Activated CD4-positive, alpha-beta T cell treated with anti-CD3 and anti-CD28 coated beads, Interleukin-2, amount 10 ng/mL, durations not matched to agents 24 days and 14 days (primary cell): ENCODE measurements at regions not wholly inside any gene's neighbourhood (a gene's known extent, or its start where the extent isn't known, plus 50 kb on each side); places are given as distances from the start of the nearest gene placed in this dataset.

Experiments
- DNase-seq: peaks from one replicate; pipeline ENCODE4 v3.0.0; 2022
- H3K27ac Mint-ChIP-seq: one replicate; pipeline ENCODE4 v1.8.0; 2022; ENCODE audit warnings: mild to moderate bottlenecking, mixed read lengths
- H3K27me3 Mint-ChIP-seq: one replicate; pipeline ENCODE4 v1.8.0; 2022; ENCODE audit warnings: mixed read lengths
- H3K36me3 Mint-ChIP-seq: one replicate; pipeline ENCODE4 v1.8.0; 2022; ENCODE audit warnings: low read depth, mild to moderate bottlenecking, mixed read lengths
- H3K4me1 Mint-ChIP-seq: one replicate; pipeline ENCODE4 v1.8.0; 2021; ENCODE audit warnings: mixed read lengths
- H3K4me3 Mint-ChIP-seq: one replicate; pipeline ENCODE4 v1.8.0; 2022; ENCODE audit warnings: mild to moderate bottlenecking, moderate library complexity, mixed read lengths
- H3K9me3 Mint-ChIP-seq: one replicate; pipeline ENCODE4 v1.8.0; 2021; ENCODE audit warnings: mixed read lengths
- intact Hi-C: fragments of 100-400 bp; cut with micrococcal nuclease; formaldehyde crosslinking; loops from one replicate; pipeline ENCODE4 v1.15.1; 2023

DNA sequence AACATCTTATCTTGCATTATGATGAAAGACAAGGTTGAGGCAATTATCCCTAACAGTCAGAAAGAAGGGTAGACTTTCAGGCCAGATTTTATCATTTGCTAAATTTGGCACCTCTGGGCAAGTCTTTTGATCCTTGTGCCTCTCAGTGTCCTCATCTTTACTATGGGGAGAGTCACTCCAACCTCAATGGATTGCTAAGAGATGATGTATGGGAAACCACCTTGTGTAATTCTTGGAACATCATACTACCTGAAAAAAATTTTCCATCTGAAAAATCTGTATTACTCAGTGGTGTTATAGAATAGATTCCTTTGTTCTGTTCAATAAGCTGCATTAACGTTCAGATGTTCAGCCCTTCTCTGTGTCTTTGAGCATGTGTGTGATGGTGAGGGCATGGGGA lies 230.7 kb downstream of the TGFB2 start:
- intact Hi-C loops, result no loop called here

DNA sequence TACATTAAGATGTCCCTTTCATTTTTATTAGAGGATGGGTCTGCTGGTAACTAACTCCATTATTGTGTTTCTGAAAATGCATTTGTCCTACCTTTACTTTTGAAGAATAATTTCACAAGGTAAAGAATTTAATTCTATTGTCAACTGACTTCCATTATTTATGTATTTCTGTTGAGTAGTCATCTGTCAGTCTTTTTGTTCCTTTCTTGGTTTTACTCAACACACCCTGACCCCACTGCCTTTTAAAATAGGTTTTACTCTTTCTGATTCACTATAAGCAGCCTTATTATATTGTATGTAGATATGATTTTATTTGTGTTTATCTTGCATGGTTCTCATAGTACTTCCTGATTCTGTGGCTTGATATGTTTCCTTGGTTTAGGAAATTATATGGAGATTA lies 237.5 kb downstream of the TGFB2 start:
- no peaks in the 10 kb centered on the region for H3K9me3 Mint-ChIP-seq

More for the DNA sequence above, 230.7 kb downstream of the TGFB2 start:
- Mint-ChIP-seq H3K27ac (no peak overlapping the region), H3K9me3 (no peaks in the 10 kb centered on the region), H3K36me3 (no peaks in the 10 kb centered on the region), H3K27me3 (no peaks in the 10 kb centered on the region), H3K4me3 (no peak overlapping the region), H3K4me1 (no peaks in the 10 kb centered on the region)
- DNase-seq, result no peak

DNA sequence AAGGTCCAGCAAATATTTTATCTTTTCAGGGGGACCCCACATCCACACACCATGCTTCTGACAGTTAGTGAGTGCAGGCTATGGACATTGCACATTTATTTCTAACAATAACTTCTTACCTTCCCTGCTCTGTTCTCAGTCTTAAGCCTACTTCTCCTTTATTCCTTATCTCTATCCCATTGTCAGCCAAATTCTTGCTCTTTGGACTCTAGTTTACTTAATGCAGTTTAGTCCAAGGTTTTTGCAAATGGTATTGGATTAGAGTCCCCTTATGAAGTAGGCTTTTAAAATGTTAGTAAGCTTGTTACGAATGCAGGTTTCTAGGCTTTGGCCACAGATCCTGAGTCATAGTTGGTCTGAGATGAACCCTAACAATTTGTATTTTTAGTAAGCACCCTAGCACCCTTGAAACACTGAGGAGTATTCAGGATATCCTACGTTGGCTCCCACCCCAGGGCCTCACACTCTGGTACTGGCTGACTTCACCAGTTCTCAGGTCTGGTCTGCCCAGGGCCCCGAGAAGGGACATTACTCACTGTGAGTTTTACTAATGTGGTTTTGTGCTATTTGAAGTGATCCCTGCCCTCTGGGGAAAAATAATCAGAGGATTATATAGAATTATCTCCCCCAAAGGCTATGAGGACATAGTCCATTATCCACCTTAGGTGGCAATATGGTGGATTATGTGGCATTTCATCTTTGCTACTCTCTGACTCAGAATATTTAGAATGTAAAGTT lies 239.5 kb downstream of the TGFB2 start:
- Mint-ChIP-seq H3K4me1 (no peaks in the 10 kb centered on the region), H3K27ac (no peak overlapping the region), H3K4me3 (no peak overlapping the region), H3K27me3 (no peaks in the 10 kb centered on the region), H3K36me3 (no peaks in the 10 kb centered on the region), H3K9me3 (no peaks in the 10 kb centered on the region)
- no peak for DNase-seq
- intact Hi-C loops, result no loop called here

More for the DNA sequence above, 237.5 kb downstream of the TGFB2 start:
- H3K36me3 Mint-ChIP-seq, result no peaks in the 10 kb centered on the region
- H3K27ac Mint-ChIP-seq, result no peak overlapping the region
- H3K27me3 Mint-ChIP-seq, result no peaks in the 10 kb centered on the region
- intact Hi-C loops, result no loop called here
- DNase-seq, result no peak
- H3K4me3 Mint-ChIP-seq, result no peak overlapping the region
- no peaks in the 10 kb centered on the region for H3K4me1 Mint-ChIP-seq

DNA sequence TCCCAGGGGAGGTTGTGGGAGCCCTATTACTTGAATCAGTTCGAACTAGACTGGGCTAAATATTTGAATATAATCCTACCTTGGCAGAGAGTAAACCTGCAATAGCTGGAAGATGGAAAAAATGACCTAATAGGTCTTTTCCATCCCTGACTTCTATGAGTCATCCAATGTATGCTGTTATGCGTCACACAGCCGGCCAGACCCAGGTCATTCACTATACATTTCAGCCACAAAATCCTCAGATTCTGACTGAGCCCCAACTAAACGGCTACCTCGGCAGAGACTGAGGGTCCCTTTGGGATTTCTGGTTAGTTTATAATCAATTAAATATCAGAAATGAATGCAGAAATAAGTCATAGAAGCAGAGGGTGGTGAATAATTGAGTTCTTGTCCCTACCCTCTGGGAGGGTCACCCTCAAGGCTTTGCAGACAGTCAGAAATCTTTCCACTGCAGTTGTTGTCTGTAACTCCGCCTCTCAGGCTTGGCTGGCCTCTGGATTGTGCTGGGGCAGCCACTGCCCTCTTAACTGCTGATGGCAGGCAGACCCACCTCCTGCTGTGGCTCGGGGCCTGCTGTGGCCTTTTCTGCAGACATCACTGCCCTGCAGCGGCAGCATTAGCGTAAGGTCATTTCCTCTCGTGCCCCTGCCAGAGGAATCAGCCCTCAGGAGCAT lies 240.5 kb downstream of the TGFB2 start:
- no peak overlapping the region for H3K27ac Mint-ChIP-seq
- no peak for DNase-seq
- no peaks in the 10 kb centered on the region for H3K4me1 Mint-ChIP-seq
- no peak overlapping the region for H3K4me3 Mint-ChIP-seq
- intact Hi-C loops, result no loop called here
- no peaks in the 10 kb centered on the region for H3K9me3 Mint-ChIP-seq
- no peaks in the 10 kb centered on the region for H3K27me3 Mint-ChIP-seq
- no peaks in the 10 kb centered on the region for H3K36me3 Mint-ChIP-seq

DNA sequence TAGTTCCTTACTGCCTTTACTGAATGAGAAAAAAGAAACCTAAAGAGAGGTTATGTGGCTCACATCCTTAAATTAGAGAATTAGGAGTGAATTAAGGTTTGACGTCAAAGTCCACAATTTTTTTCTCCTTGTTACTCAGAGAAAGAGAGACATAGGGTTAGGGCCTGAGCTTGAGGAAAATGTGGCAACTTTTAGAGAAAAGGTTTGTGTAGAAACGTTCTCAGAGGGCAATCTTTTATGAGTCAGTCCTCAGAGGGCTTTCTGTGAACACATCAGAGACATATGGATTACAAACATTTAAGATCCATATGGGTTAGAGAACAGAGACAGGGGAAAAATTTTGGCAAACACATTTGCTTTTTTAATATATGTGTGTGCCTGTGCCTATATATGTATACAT lies 242.8 kb downstream of the TGFB2 start:
- intact Hi-C loops, result no loop called here
- H3K36me3 Mint-ChIP-seq, result no peaks in the 10 kb centered on the region
- H3K27me3 Mint-ChIP-seq, result no peaks in the 10 kb centered on the region
- DNase-seq, result no peak
- no peak overlapping the region for H3K4me3 Mint-ChIP-seq
- no peak overlapping the region for H3K27ac Mint-ChIP-seq
- no peaks in the 10 kb centered on the region for H3K9me3 Mint-ChIP-seq
- no peaks in the 10 kb centered on the region for H3K4me1 Mint-ChIP-seq

DNA sequence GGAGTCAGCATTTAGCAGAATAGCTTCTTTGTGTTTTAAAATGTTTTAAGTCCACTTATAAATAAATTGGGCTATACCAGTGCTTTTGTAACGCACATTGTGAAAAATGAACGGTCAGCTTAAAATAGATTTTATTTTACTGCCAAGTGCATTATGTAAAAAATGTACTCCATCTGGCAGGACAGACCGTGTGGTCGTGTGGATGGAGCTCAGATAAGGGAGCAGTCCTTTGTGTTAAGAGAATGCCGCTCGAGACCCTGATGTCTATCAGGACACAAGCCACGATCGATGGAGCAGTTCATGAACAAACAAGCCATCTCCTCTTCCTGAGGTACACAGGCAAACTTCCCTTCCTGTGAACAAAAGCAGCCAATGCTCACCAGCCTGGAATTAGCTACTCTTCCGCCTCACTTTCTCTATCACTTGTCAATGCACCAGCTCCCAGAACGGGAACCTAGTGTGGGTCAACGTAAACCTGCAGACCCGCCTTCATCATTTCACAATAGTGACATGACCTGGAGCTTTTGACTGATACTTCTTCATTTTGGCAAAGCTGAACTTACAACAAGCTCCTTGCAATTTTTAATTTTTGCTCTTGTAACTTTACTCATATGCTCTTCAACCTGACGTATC lies 243.5 kb downstream of the TGFB2 start:
- no peak overlapping the region for H3K4me3 Mint-ChIP-seq
- no peak for DNase-seq
- H3K9me3 Mint-ChIP-seq, result no peaks in the 10 kb centered on the region
- no peaks in the 10 kb centered on the region for H3K27me3 Mint-ChIP-seq
- intact Hi-C loops, result no loop called here
- H3K36me3 Mint-ChIP-seq, result no peaks in the 10 kb centered on the region
- H3K27ac Mint-ChIP-seq, result no peak overlapping the region
- H3K4me1 Mint-ChIP-seq, result no peaks in the 10 kb centered on the region

DNA sequence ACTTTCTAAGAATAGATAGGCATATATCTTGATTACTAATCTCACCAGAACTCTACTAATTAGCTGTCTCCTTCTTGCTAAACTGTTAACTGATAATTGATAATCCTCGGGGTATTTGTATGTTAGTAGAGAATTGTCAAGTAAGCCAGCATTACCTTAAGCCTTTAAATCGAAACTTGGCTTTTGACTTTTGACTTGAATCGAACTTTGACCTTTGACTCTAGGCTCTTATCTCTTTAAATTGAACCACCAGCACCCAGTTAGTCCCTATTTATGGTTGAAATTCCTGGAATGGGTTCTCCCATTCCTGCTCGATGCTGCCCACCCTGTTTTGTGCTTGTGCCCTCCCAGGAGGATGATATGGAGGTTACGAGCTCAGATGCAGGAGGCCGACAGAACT lies 244.4 kb downstream of the TGFB2 start:
- H3K4me3 Mint-ChIP-seq, result no peak overlapping the region
- DNase-seq, result no peak
- no peaks in the 10 kb centered on the region for H3K27me3 Mint-ChIP-seq
- H3K9me3 Mint-ChIP-seq, result no peaks in the 10 kb centered on the region
- intact Hi-C loops, result no loop called here
- H3K4me1 Mint-ChIP-seq, result no peaks in the 10 kb centered on the region
- no peaks in the 10 kb centered on the region for H3K36me3 Mint-ChIP-seq
- no peak overlapping the region for H3K27ac Mint-ChIP-seq

DNA sequence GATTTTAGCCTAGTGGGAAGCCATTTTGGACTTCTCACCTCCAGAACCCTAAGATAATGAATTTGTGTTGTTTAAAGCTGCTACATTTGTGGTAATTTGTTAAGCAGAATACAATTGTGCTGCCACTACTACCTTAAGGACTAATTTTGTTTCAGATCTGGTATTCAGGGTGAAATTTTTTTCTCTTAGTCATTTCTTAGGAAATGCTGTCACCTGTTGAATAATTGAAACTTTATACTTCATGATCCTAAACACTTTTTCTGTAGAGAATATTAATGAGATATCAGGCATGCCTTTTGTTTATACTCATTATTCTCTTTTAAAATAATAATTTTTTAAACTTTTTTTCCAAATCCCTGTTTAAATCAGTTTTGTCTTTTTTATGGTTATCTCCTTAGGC lies 246.8 kb downstream of the TGFB2 start:
- Mint-ChIP-seq H3K4me3 (no peak overlapping the region), H3K4me1 (no peaks in the 10 kb centered on the region), H3K9me3 (no peaks in the 10 kb centered on the region), H3K36me3 (no peaks in the 10 kb centered on the region), H3K27ac (no peak overlapping the region), H3K27me3 (no peaks in the 10 kb centered on the region)
- intact Hi-C loops, result no loop called here
- no peak for DNase-seq

DNA sequence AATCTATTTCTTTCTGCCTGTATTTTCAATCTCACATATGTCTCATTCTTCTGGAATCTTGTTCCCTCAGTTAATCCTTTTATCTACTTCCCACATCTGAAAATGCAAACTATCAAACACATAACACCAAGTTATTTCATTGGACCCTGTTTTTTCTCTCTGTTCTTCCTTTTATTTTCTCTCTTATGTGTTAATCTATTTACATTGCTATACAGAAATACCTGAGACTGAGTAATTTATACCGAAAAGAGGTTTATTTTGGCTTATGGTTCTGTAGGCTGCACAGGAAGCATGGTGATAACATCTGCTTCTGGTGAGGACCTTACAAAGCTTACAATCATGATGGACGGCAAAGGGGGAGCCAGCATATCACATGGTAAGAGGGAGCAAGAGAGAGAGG lies 247.6 kb downstream of the TGFB2 start:
- no peak overlapping the region for H3K4me3 Mint-ChIP-seq
- H3K4me1 Mint-ChIP-seq, result no peaks in the 10 kb centered on the region
- intact Hi-C loops, result no loop called here

DNA sequence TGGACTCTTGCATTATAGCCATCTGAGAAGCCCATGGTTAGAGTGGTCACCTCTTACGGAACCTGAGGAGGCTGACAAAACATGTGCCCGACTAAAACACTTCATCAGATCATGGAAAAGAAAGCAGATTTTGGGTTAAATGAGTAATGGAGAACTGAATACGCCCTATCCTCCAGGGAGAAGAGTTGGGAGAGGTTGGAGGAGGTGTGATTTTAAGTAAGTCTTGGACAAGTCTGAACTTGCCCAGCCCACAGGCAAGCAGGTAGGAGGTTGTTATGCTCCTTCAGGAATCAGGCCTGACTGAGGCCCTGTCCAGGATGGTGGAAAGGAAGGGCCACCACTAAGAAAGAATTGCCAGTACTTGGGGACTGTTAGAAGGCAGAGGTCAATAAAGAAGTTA lies 255.8 kb downstream of the TGFB2 start:
- intact Hi-C loops, result no loop called here
- Mint-ChIP-seq H3K4me3 (no peak overlapping the region), H3K27me3 (no peaks in the 10 kb centered on the region), H3K9me3 (no peaks in the 10 kb centered on the region), H3K4me1 (no peaks in the 10 kb centered on the region), H3K36me3 (no peaks in the 10 kb centered on the region), H3K27ac (no peak overlapping the region)
- no peak for DNase-seq

More for the DNA sequence above, 247.6 kb downstream of the TGFB2 start:
- DNase-seq, result no peak
- Mint-ChIP-seq H3K9me3 (no peaks in the 10 kb centered on the region), H3K27ac (no peak overlapping the region), H3K36me3 (no peaks in the 10 kb centered on the region), H3K27me3 (no peaks in the 10 kb centered on the region)

DNA sequence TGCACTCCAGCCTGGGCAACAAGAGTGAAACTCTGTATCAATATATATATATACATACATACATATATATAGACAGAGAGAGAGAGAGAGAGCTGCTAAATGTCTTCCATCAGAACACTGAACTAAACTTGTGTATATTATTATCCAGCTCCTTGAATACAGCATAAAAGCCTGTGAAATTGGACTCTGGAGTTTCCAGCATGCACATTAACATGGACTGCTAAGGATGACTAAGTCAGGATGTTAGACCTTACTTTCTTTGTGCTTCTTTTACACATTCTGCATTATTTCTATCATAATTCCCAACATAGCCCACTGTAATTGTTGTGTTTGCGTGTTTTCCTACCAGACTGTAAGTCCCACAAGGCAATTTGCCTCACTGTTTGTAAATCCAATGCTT lies 259.1 kb downstream of the TGFB2 start:
- no peak for DNase-seq
- Mint-ChIP-seq H3K9me3 (peaks cover 5% of the 10 kb centered on the region), H3K27ac (no peak overlapping the region), H3K36me3 (no peaks in the 10 kb centered on the region), H3K27me3 (no peaks in the 10 kb centered on the region), H3K4me1 (no peaks in the 10 kb centered on the region), H3K4me3 (no peak overlapping the region)
- intact Hi-C loops, result no loop called here

DNA sequence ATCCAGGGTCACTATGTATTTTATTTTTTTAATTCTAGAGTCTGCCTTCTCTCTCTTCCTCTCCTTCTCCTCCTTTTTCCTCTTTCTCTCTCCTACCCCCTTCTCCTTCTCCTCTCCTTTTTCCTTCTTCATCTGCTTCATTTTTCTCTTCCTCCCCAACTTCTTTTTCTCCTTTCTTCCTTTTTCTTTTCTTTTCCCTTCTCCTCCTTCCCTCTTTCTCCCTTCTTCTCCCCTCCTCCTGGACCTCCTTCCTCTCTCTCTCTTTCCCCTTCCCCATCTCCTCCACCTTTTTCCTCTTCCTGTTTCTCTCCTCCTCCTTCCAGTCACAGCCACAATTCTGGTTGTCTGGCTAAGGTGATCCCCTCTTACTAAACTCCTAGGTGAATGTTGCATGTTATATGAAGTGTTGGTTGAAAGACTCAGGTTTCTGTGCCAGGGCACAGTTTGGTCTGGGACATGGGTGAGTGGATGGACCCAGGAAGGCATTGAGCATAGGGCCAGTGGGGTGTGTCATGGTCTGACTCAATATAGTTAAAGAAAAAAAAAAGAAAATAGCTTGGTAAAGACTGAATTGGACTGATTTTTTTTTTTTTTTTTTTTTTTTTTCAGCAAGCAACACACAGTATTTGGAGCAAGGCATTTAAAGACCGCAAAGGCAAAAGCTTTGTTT lies 266.9 kb downstream of the TGFB2 start:
- Mint-ChIP-seq H3K4me3 (no peak overlapping the region), H3K27me3 (no peaks in the 10 kb centered on the region), H3K27ac (no peak overlapping the region), H3K36me3 (no peaks in the 10 kb centered on the region), H3K4me1 (no peaks in the 10 kb centered on the region), H3K9me3 (peaks cover 5% of the 10 kb centered on the region)
- intact Hi-C loops, result no loop called here
- no peak for DNase-seq

DNA sequence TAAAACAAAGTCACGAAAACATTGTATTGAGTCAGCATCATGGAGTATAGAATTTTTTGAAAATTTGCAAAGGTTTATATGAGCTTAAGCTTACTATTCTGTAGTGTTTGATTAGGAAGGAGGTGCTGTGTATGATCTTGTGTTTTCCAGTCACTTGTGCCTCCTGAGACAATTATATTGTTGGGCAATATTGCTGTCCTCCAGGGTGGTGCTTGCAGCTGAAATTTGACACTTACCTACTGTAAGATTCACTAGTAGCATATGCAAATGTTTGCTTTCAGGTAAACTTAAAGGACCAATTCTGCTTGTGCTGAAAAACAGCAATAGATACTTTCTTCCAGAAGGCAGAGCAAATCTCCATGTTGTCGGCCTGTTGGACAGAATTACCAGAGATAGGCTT lies 268.0 kb downstream of the TGFB2 start:
- intact Hi-C loops, result no loop called here
- no peaks in the 10 kb centered on the region for H3K36me3 Mint-ChIP-seq
- no peak for DNase-seq
- no peak overlapping the region for H3K4me3 Mint-ChIP-seq
- H3K4me1 Mint-ChIP-seq, result no peaks in the 10 kb centered on the region
- H3K9me3 Mint-ChIP-seq, result peaks cover 5% of the 10 kb centered on the region
- no peaks in the 10 kb centered on the region for H3K27me3 Mint-ChIP-seq
- H3K27ac Mint-ChIP-seq, result no peak overlapping the region

DNA sequence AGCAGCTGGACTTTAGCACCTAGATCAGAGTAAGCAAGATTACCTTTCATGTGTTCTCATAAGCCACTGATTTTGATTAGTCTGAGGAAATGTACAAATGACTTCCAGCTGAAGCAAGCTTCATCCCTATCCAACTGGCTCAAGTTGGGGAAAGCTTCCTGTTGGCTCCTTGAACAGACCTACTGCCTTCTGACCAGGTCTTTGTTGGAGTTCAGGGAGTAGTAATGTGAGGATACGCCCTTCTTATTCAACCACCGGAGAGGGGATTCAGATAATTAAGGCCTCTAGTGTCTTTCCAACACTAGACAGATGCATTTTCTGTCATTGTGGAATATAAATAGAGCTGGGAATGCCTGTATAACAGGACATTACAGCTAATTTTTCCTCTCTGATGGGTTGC lies 268.9 kb downstream of the TGFB2 start:
- no peak for DNase-seq
- H3K4me1 Mint-ChIP-seq, result no peaks in the 10 kb centered on the region
- H3K27me3 Mint-ChIP-seq, result no peaks in the 10 kb centered on the region
- H3K4me3 Mint-ChIP-seq, result no peak overlapping the region
- no peaks in the 10 kb centered on the region for H3K36me3 Mint-ChIP-seq
- H3K27ac Mint-ChIP-seq, result no peak overlapping the region
- H3K9me3 Mint-ChIP-seq, result no peaks in the 10 kb centered on the region
- intact Hi-C loops, result no loop called here
